GM12878 (cell line): ENCODE measurements at regions not wholly inside any gene's neighbourhood (a gene's known extent, or its start where the extent isn't known, plus 50 kb on each side); places are given as distances from the start of the nearest gene placed in this dataset.

Experiments used
- ATAC-seq: fragments of 200-7000 bp; cut with Tn5 transposase; 3 replicates; pipeline ENCODE4 v1.9.1; 2020; ENCODE audit warnings: mild to moderate bottlenecking, moderate library complexity
- BruUV-seq: library from RNA; stranded (reverse); fragments of 400-500 nt; replicated peaks from 2 replicates; lab custom pipeline; 2021; lab: Mats Ljungman, UMichigan
- CTCF ChIA-PET: fragments of 300-600 bp; sonication (Branson Sonifier 250); formaldehyde crosslinking; extraction: SDS; loops from one replicate; lab custom pipeline; 2021; ENCODE audit warnings: inconsistent platforms; lab: Yijun Ruan, JAX
- POLR2A ChIA-PET: fragments of 350-600 bp; formaldehyde crosslinking; extraction: SDS; loops from one replicate; lab custom pipeline; 2021; ENCODE audit warnings: inconsistent platforms; lab: Charles Lee
- RAD21 ChIA-PET: fragments of 300-600 bp; sonication (Branson Sonifier 250); formaldehyde crosslinking; loops from one replicate; lab custom pipeline; 2023; ENCODE audit warnings: antibody characterized with exemption; ENCODE audit not compliant: unreplicated experiment; lab: Charles Lee
- SMC1A ChIA-PET: fragments of 300-600 bp; sonication (Branson Sonifier 250); formaldehyde crosslinking; loops from one replicate; lab custom pipeline; 2023; ENCODE audit not compliant: unreplicated experiment, uncharacterized antibody; lab: Charles Lee
- DNase-seq: peaks from one replicate; pipeline ENCODE4 v3.0.0-alpha.2; 2011; ENCODE audit warnings: low read depth, low spot score
- FAIRE-seq: peaks from 3 replicates; lab custom pipeline; 2011; peaks lifted over from hg19 to GRCh38; lab: Jason Lieb, UNC
- H2AFZ ChIP-seq: 2 replicates; pipeline ENCODE4 v1.6.0; 2011; ENCODE audit warnings: low read depth, low read length, control low read depth; ENCODE audit not compliant: control insufficient read depth
- H3K27ac ChIP-seq: 2 replicates; pipeline ENCODE4 v1.5.1; 2011; ENCODE audit warnings: control low read depth; ENCODE audit not compliant: control insufficient read depth, insufficient read depth
- H3K27me3 ChIP-seq, 2 experiments: replicated peaks in 1 of 2; 2 replicates each; pipeline versions ENCODE4 v1.6.0 to v1.6.1; 2011; ENCODE audit warnings: low read length in 1 of 2; ENCODE audit not compliant: control insufficient read depth in 2 of 2, insufficient read depth in 2 of 2
- H3K36me3 ChIP-seq, 2 experiments: 2 replicates each; pipeline ENCODE4 v1.5.1; 2011; ENCODE audit warnings: low read length in 1 of 2; ENCODE audit not compliant: control insufficient read depth in 2 of 2, insufficient read depth in 2 of 2
- H3K4me1 ChIP-seq: 2 replicates; pipeline ENCODE4 v1.6.1; 2011; ENCODE audit warnings: mild to moderate bottlenecking, low read length, moderate library complexity, mixed read lengths; ENCODE audit not compliant: control insufficient read depth, insufficient read depth
- H3K4me2 ChIP-seq: 2 replicates; pipeline ENCODE4 v1.6.0; 2011; ENCODE audit warnings: control low read depth; ENCODE audit not compliant: control insufficient read depth, insufficient read depth
- H3K4me3 ChIP-seq: fragments of 200-600 bp; sonication (generic); 2 replicates; pipeline ENCODE4 v1.5.1; 2016
- H3K79me2 ChIP-seq: 2 replicates; pipeline ENCODE4 v1.6.0; 2011; ENCODE audit warnings: low read length; ENCODE audit not compliant: control insufficient read depth, insufficient read depth
- H3K9ac ChIP-seq: 2 replicates; pipeline ENCODE4 v1.8.0; 2011; ENCODE audit warnings: low read length, control low read depth, mixed read lengths; ENCODE audit not compliant: control insufficient read depth, insufficient read depth
- H3K9me3 ChIP-seq: replicated peaks from 3 replicates; pipeline ENCODE4 v1.5.1; 2011; ENCODE audit warnings: mild to moderate bottlenecking, low read length; ENCODE audit not compliant: control insufficient read depth, insufficient read depth
- H4K20me1 ChIP-seq: 2 replicates; pipeline ENCODE4 v1.6.0; 2011; ENCODE audit not compliant: control insufficient read depth, insufficient read depth
- ASH2L ChIP-seq: fragments of 300-600, 200-600 bp; sonication (generic); IDR thresholded peaks from 2 replicates; pipeline ENCODE4 v1.6.1; 2017; ENCODE audit warnings: low read depth, mild to moderate bottlenecking, borderline replicate concordance
- CBX3 ChIP-seq: fragments of 200-600 bp; sonication (generic); IDR thresholded peaks from 2 replicates; pipeline ENCODE4 v1.6.1; 2016; ENCODE audit warnings: low read depth, borderline replicate concordance
- CBX5 ChIP-seq: sonication (generic); IDR thresholded peaks from 2 replicates; pipeline ENCODE4 v1.6.1; 2016; ENCODE audit warnings: low read depth, moderate library complexity, mild to moderate bottlenecking, inconsistent platforms
- IRF3 ChIP-seq: fragments of 450-650 bp; IDR thresholded peaks from 2 replicates; pipeline ENCODE4 v1.6.1; 2014; ENCODE audit warnings: mild to moderate bottlenecking
- NR2C1 ChIP-seq: fragments of 450-650 bp; IDR thresholded peaks from 2 replicates; pipeline ENCODE4 v1.6.1; 2017; ENCODE audit warnings: antibody characterized with exemption, mild to moderate bottlenecking, moderate library complexity
- PRDM15 ChIP-seq: fragments of 450-650 bp; formaldehyde crosslinking; IDR thresholded peaks from 2 replicates; pipeline ENCODE4 v1.4.0; 2020; ENCODE audit warnings: mild to moderate bottlenecking, moderate library complexity
- SMARCA5 ChIP-seq: fragments of 450-650 bp; IDR thresholded peaks from 2 replicates; pipeline ENCODE4 v1.6.1; 2017; ENCODE audit warnings: mild to moderate bottlenecking
- SMC3 ChIP-seq: IDR thresholded peaks from 2 replicates; pipeline ENCODE4 v1.6.1; 2011; ENCODE audit warnings: low read length, improper control_type of control experiment, borderline replicate concordance
- SREBF2 ChIP-seq: IDR thresholded peaks from 2 replicates; pipeline ENCODE4 v1.6.1; 2012; ENCODE audit warnings: mild to moderate bottlenecking, low read length
- SUPT20H ChIP-seq: IDR thresholded peaks from 2 replicates; pipeline ENCODE4 v1.6.1; 2011; ENCODE audit warnings: low read depth, mild to moderate bottlenecking, low read length, moderate library complexity, borderline replicate concordance; ENCODE audit not compliant: control insufficient read depth
- TAF1 ChIP-seq: IDR thresholded peaks from 2 replicates; pipeline ENCODE4 v1.6.1; 2011; ENCODE audit warnings: mild to moderate bottlenecking, low read depth, low read length, borderline replicate concordance
- WRNIP1 ChIP-seq: IDR thresholded peaks from 2 replicates; pipeline ENCODE4 v1.6.1; 2011; ENCODE audit warnings: low read depth, low read length, improper control_type of control experiment, borderline replicate concordance
- ZNF207 ChIP-seq: fragments of 450-650 bp; IDR thresholded peaks from 2 replicates; pipeline ENCODE4 v1.6.1; 2014; ENCODE audit warnings: antibody characterized with exemption, mild to moderate bottlenecking, borderline replicate concordance
- ZNF24 ChIP-seq: fragments of 450-650 bp; IDR thresholded peaks from 2 replicates; pipeline ENCODE4 v1.6.1; 2017; ENCODE audit warnings: antibody characterized with exemption, mild to moderate bottlenecking
- WGBS: methylation state at CpG from one replicate; pipeline ENCODE4 v1.1.6; 2016; ENCODE audit warnings: low lambda C conversion rate; ENCODE audit not compliant: insufficient replicate concordance, insufficient coverage; ENCODE audit errors: missing lambda C conversion rate; 5-methylcytosine and 5-hydroxymethylcytosine counted together
- in situ Hi-C: fragments of 300-500 bp; cut with MboI; formaldehyde crosslinking; loops from 9 replicates; pipeline ENCODE4 v1.14.3; 2018; ENCODE audit warnings: mixed read lengths
- intact Hi-C: fragments of 100-400 bp; cut with micrococcal nuclease; formaldehyde crosslinking; loops from one replicate; pipeline ENCODE4 v1.14.2; 2022; ENCODE audit not compliant: unreplicated experiment
- TF ChIP-seq, protein P1 (sequence below): fragments of 450-650 bp; conservative IDR thresholded peaks from 2 replicates; pipeline ENCODE4 v1.6.1; 2017; ENCODE audit warnings: mild to moderate bottlenecking, moderate library complexity
- TF ChIP-seq, protein P2 (sequence below): IDR thresholded peaks from 2 replicates; pipeline ENCODE4 v1.6.1; 2011; ENCODE audit warnings: mild to moderate bottlenecking, low read depth, low read length, moderate library complexity; ENCODE audit not compliant: insufficient replicate concordance

DNA sequence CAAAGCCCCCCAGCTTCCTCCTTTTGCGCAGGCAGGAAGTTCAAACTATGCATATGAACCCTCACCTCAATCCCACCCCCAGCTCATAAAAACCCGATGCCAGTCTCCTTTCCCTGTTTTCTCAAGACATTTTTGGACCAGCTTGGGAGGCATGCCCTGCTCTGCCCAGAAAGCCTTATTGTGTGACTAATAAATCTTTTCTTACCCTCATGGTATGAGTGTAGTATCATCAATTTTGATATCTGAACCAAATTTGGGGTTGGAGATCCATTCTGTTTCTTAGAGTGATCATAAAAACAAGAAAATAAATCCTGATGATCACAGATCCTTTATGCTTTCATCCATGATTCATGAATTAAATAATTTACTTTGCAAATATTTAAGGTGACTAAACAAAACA lies 128.5 kb downstream of the ALG10B start:
- BruUV-seq, result no TSS peak
- no peaks in the 10 kb centered on the region for H3K36me3 ChIP-seq
- H3K79me2 ChIP-seq, result no peaks in the 10 kb centered on the region
- ChIA-PET POLR2A (no interaction called here), CTCF (interaction anchor here (1.0 to 1.2 kb wide), 2 partner anchors 12 to 117 kb away, joined by 3 to 4 read pairs; no protein-coding TSS in a partner anchor), SMC1A (interaction anchor here (0.8 to 1.0 kb wide), 3 partner anchors 12 to 29 kb away, joined by 3 read pairs; no protein-coding TSS in a partner anchor), RAD21 (no interaction called here)
- no peak overlapping the region for H3K9ac ChIP-seq
- H4K20me1 ChIP-seq, result no peaks in the 10 kb centered on the region
- WGBS, result 47% methylated on average over 2 of the region's 2 CpGs
- H3K4me1 ChIP-seq, result no peaks in the 10 kb centered on the region
- H2AFZ ChIP-seq, result no peak overlapping the region
- TF ChIP-seq TAF1 (no peak), CBX3 (no peak), SMC3 (no peak), CBX5 (no peak), ZNF24 (no peak), NR2C1 (no peak), ASH2L (no peak), ZNF207 (no peak), SREBF2 (no peak), SUPT20H (no peak), PRDM15 (CRISPR knock-in tag) (no peak), SMARCA5 (no peak), WRNIP1 (no peak), IRF3 (no peak)
- TF ChIP-seq, protein P1, sequence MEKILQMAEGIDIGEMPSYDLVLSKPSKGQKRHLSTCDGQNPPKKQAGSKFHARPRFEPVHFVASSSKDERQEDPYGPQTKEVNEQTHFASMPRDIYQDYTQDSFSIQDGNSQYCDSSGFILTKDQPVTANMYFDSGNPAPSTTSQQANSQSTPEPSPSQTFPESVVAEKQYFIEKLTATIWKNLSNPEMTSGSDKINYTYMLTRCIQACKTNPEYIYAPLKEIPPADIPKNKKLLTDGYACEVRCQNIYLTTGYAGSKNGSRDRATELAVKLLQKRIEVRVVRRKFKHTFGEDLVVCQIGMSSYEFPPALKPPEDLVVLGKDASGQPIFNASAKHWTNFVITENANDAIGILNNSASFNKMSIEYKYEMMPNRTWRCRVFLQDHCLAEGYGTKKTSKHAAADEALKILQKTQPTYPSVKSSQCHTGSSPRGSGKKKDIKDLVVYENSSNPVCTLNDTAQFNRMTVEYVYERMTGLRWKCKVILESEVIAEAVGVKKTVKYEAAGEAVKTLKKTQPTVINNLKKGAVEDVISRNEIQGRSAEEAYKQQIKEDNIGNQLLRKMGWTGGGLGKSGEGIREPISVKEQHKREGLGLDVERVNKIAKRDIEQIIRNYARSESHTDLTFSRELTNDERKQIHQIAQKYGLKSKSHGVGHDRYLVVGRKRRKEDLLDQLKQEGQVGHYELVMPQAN, result no peak
- TF ChIP-seq, protein P2, sequence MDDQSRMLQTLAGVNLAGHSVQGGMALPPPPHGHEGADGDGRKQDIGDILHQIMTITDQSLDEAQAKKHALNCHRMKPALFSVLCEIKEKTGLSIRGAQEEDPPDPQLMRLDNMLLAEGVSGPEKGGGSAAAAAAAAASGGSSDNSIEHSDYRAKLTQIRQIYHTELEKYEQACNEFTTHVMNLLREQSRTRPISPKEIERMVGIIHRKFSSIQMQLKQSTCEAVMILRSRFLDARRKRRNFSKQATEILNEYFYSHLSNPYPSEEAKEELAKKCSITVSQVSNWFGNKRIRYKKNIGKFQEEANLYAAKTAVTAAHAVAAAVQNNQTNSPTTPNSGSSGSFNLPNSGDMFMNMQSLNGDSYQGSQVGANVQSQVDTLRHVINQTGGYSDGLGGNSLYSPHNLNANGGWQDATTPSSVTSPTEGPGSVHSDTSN, result no peak
- no peaks in the 10 kb centered on the region for H3K27me3 ChIP-seq
- ATAC-seq (no peak), DNase-seq (no peak), FAIRE-seq (no peak)
- no peak overlapping the region for H3K4me3 ChIP-seq
- no peak overlapping the region for H3K4me2 ChIP-seq
- intact Hi-C loops (no loop called here), in situ Hi-C loops (no loop called here)
- H3K27ac ChIP-seq, result no peak overlapping the region
- no peaks in the 10 kb centered on the region for H3K9me3 ChIP-seq
